H9 (cell line): ENCODE measurements at regions not wholly inside any gene's neighbourhood (a gene's known extent, or its start where the extent isn't known, plus 50 kb on each side); places are given as distances from the start of the nearest gene placed in this dataset.

ENCODE experiments used
- DNase-seq: peaks from one replicate; pipeline ENCODE4 v3.0.0-alpha.2; 2017
- H2AFZ ChIP-seq: one replicate; pipeline ENCODE4 v1.6.1; 2013; ENCODE audit warnings: mild to moderate bottlenecking, low read length, control low read depth, moderate library complexity
- H2AK5ac ChIP-seq: 2 replicates; pipeline ENCODE4 v1.6.1; 2013; ENCODE audit warnings: low read length, control low read depth, mixed read lengths; ENCODE audit not compliant: insufficient read length
- H2BK120ac ChIP-seq: one replicate; pipeline ENCODE4 v1.6.1; 2013; ENCODE audit warnings: low read depth, mild to moderate bottlenecking, low read length, control low read depth, inconsistent platforms; ENCODE audit not compliant: poor library complexity, severe bottlenecking
- H2BK12ac ChIP-seq: 2 replicates; pipeline ENCODE4 v1.6.1; 2013; ENCODE audit warnings: low read length, control low read depth, mixed read lengths, low read depth; ENCODE audit not compliant: insufficient read length
- H2BK15ac ChIP-seq: 2 replicates; pipeline ENCODE4 v1.6.1; 2013; ENCODE audit warnings: low read depth, low read length, control low read depth
- H2BK20ac ChIP-seq: one replicate; pipeline ENCODE4 v1.6.1; 2013; ENCODE audit warnings: low read depth, mild to moderate bottlenecking, low read length, control low read depth, inconsistent platforms; ENCODE audit not compliant: poor library complexity, severe bottlenecking
- H2BK5ac ChIP-seq: 2 replicates; pipeline ENCODE4 v1.6.1; 2013; ENCODE audit warnings: low read length, control low read depth, mixed read lengths; ENCODE audit not compliant: insufficient read length
- H3K14ac ChIP-seq: 2 replicates; pipeline ENCODE4 v1.6.1; 2013; ENCODE audit warnings: low read length, control low read depth; ENCODE audit not compliant: insufficient read depth
- H3K18ac ChIP-seq: 2 replicates; pipeline ENCODE4 v1.6.1; 2013; ENCODE audit warnings: low read depth, mild to moderate bottlenecking, mixed read lengths, low read length, control low read depth; ENCODE audit not compliant: insufficient read length
- H3K23ac ChIP-seq: 2 replicates; pipeline ENCODE4 v1.6.1; 2013; ENCODE audit warnings: low read length, control low read depth, mixed read lengths, low read depth; ENCODE audit not compliant: insufficient read length
- H3K23me2 ChIP-seq: 2 replicates; pipeline ENCODE4 v1.6.1; 2013; ENCODE audit warnings: low read depth, mild to moderate bottlenecking, mixed read lengths, low read length, control low read depth; ENCODE audit not compliant: insufficient read length, poor library complexity, severe bottlenecking
- H3K27ac ChIP-seq: 2 replicates; pipeline ENCODE4 v1.5.1; 2013; ENCODE audit warnings: low read length, control low read depth, mixed read lengths, low read depth; ENCODE audit not compliant: insufficient read length
- H3K27me3 ChIP-seq: 2 replicates; pipeline ENCODE4 v1.6.1; 2013; ENCODE audit warnings: low read length, control low read depth, inconsistent platforms; ENCODE audit not compliant: insufficient read depth
- H3K4ac ChIP-seq: 2 replicates; pipeline ENCODE4 v1.6.1; 2013; ENCODE audit warnings: low read depth, mild to moderate bottlenecking, control low read depth, inconsistent platforms, low read length, moderate library complexity
- H3K4me1 ChIP-seq: 2 replicates; pipeline ENCODE4 v1.6.1; 2013; ENCODE audit warnings: low read length, control low read depth, inconsistent platforms; ENCODE audit not compliant: insufficient read depth
- H3K4me2 ChIP-seq: 2 replicates; pipeline ENCODE4 v1.6.1; 2013; ENCODE audit warnings: low read length, control low read depth, mixed read lengths; ENCODE audit not compliant: insufficient read length, insufficient read depth
- H3K56ac ChIP-seq: 2 replicates; pipeline ENCODE4 v1.6.1; 2013; ENCODE audit warnings: low read depth, mild to moderate bottlenecking, mixed read lengths, low read length, control low read depth; ENCODE audit not compliant: insufficient read length
- H3K79me1 ChIP-seq: 2 replicates; pipeline ENCODE4 v1.6.1; 2013; ENCODE audit warnings: low read depth, mild to moderate bottlenecking, moderate library complexity, low read length, control low read depth, inconsistent platforms; ENCODE audit not compliant: insufficient read depth, poor library complexity, severe bottlenecking
- H3K79me2 ChIP-seq: 2 replicates; pipeline ENCODE4 v1.6.1; 2013; ENCODE audit warnings: low read length, control low read depth, inconsistent platforms; ENCODE audit not compliant: insufficient read depth
- H3K9ac ChIP-seq: 2 replicates; pipeline ENCODE4 v1.6.1; 2013; ENCODE audit warnings: low read length, control low read depth, mixed read lengths; ENCODE audit not compliant: insufficient read length; ENCODE audit errors: extremely low read depth
- H3K9me3 ChIP-seq: one replicate; pipeline ENCODE4 v1.6.1; 2013; ENCODE audit warnings: low read depth, low read length, inconsistent platforms; ENCODE audit not compliant: control insufficient read depth
- H3T11ph ChIP-seq: one replicate; pipeline ENCODE4 v1.6.1; 2013; ENCODE audit warnings: mild to moderate bottlenecking, low read length, control low read depth, inconsistent platforms
- H4K20me1 ChIP-seq: one replicate; pipeline ENCODE4 v1.6.1; 2013; ENCODE audit not compliant: control insufficient read depth, insufficient read length, insufficient read depth
- H4K5ac ChIP-seq: 2 replicates; pipeline ENCODE4 v1.6.1; 2013; ENCODE audit warnings: low read depth, mild to moderate bottlenecking, mixed read lengths, low read length, control low read depth; ENCODE audit not compliant: insufficient read length
- H4K8ac ChIP-seq: replicated peaks from 2 replicates; pipeline ENCODE4 v1.6.1; 2013; ENCODE audit warnings: low read length, control low read depth, mixed read lengths, low read depth; ENCODE audit not compliant: insufficient read length
- H4K91ac ChIP-seq: 2 replicates; pipeline ENCODE4 v1.6.1; 2013; ENCODE audit warnings: low read depth, mild to moderate bottlenecking, moderate library complexity, mixed read lengths, low read length, control low read depth; ENCODE audit not compliant: insufficient read length
- H3K27ac Mint-ChIP-seq, 3 experiments: 2 replicates in 2 of 3; 3 replicates in 1 of 3; pipeline ENCODE4 v1.8.0; 2020 to 2021; ENCODE audit warnings: mixed read lengths in 3 of 3, mild to moderate bottlenecking in 1 of 3, moderate library complexity in 1 of 3
- H3K27me3 Mint-ChIP-seq: 2 replicates; pipeline ENCODE4 v1.8.0; 2021; ENCODE audit warnings: low read depth, mild to moderate bottlenecking, moderate library complexity, mixed read lengths
- H3K36me3 Mint-ChIP-seq, 3 experiments: 2 replicates in 2 of 3; 3 replicates in 1 of 3; pipeline ENCODE4 v1.8.0; 2020 to 2021; ENCODE audit warnings: low read depth in 3 of 3, mixed read lengths in 3 of 3; ENCODE audit not compliant: insufficient read depth in 1 of 3
- H3K4me1 Mint-ChIP-seq, 2 experiments: 2 replicates each; pipeline ENCODE4 v1.8.0; 2020; ENCODE audit warnings: mixed read lengths in 2 of 2
- H3K4me3 Mint-ChIP-seq, 2 experiments: 2 replicates in 1 of 2; 3 replicates in 1 of 2; pipeline ENCODE4 v1.8.0; 2020 to 2021; ENCODE audit warnings: mild to moderate bottlenecking in 2 of 2, mixed read lengths in 2 of 2, moderate library complexity in 1 of 2
- H3K9me3 Mint-ChIP-seq, 2 experiments: 2 replicates in 1 of 2; 3 replicates in 1 of 2; pipeline ENCODE4 v1.8.0; 2020; ENCODE audit warnings: mild to moderate bottlenecking in 2 of 2, mixed read lengths in 2 of 2, moderate library complexity in 1 of 2
- CTCF ChIP-seq: fragments of 200-600 bp; sonication (generic); conservative IDR thresholded peaks from 3 replicates; pipeline ENCODE4 v1.8.0; 2021; ENCODE audit warnings: antibody characterized with exemption, mild to moderate bottlenecking
- WGBS: extraction: QIAGEN DNeasy Blood & Tissue Kit; methylation state at CpG from one replicate; pipeline ENCODE4 v1.1.7; 2013; ENCODE audit warnings: missing lambda C conversion rate, low lambda C conversion rate, mixed read lengths; ENCODE audit not compliant: insufficient read length; ENCODE audit errors: extremely low coverage; 5-methylcytosine and 5-hydroxymethylcytosine counted together

GRCh38 chr12:105674871-105675699, 344.6 kb downstream of the C12orf75 start:
- Histone ChIP-seq H3K9ac (no peak overlapping the region), H3K23ac (no peak overlapping the region), H2BK15ac (no peak overlapping the region), H3K18ac (no peak overlapping the region), H3K23me2 (no peaks in the 10 kb centered on the region), H4K8ac (no peak overlapping the region), H2BK20ac (no peak overlapping the region), H3K27me3 (no peaks in the 10 kb centered on the region; the same call in 1 of the 2 replicates), H3K27ac (no peak overlapping the region), H4K20me1 (no peaks in the 10 kb centered on the region), H3K4ac (no peak overlapping the region), H2AK5ac (no peak overlapping the region), H2AFZ (no peak overlapping the region), H3K56ac (no peak overlapping the region), H2BK120ac (no peak overlapping the region), H3K4me2 (no peak overlapping the region), H4K91ac (no peak overlapping the region), H2BK5ac (no peak overlapping the region), H4K5ac (no peak overlapping the region), H3K14ac (no peak overlapping the region), H3K79me1 (no peaks in the 10 kb centered on the region), H3K4me1 (no peaks in the 10 kb centered on the region), H3K9me3 (no peaks in the 10 kb centered on the region), H2BK12ac (no peak overlapping the region), H3K79me2 (no peaks in the 10 kb centered on the region), H3T11ph (no peak overlapping the region)
- Mint-ChIP-seq H3K27me3 (peaks cover 2% of the 10 kb centered on the region; the same call in 1 of the 2 replicates), H3K4me3 (no peak overlapping the region), H3K27ac (peak overlapping the region in 1 of 3 experiments; percentile 13; a peak in 1 of 7 replicates), H3K36me3 (no peaks in the 10 kb centered on the region; a peak in 1 of 7 replicates), H3K4me1 (peaks cover 0 to 2% of the 10 kb centered on the region in 2 experiments; a peak in 1 of 4 replicates), H3K9me3 (peaks cover 0 to under 1% of the 10 kb centered on the region in 2 experiments; a peak in 2 of 5 replicates)
- no CpG with 5 or more reads among the region's 2 CpGs for WGBS
- TF ChIP-seq CTCF: no peak
- no peak for DNase-seq
